Esophagus muscularis mucosa (tissue), 4 donors: ENCODE measurements at regions not wholly inside any gene's neighbourhood (a gene's known extent, or its start where the extent isn't known, plus 50 kb on each side); places are given as distances from the start of the nearest gene placed in this dataset.

Source experiments
- DNase-seq: peaks from one replicate; pipeline ENCODE4 v3.0.0-alpha.2; 2017; ENCODE audit errors: extremely low spot score
- H3K27ac ChIP-seq, 4 donors: fragments of 200-600 bp; sonication (generic); replicated peaks in 1 of 4; 1 replicate in 3 of 4; 2 replicates in 1 of 4; pipeline ENCODE4 v1.5.1; 2016 to 2019; ENCODE audit warnings: mild to moderate bottlenecking in 1 of 4
- H3K27me3 ChIP-seq, 4 donors: fragments of 200-600 bp; sonication (generic); one replicate each; pipeline versions ENCODE4 v1.5.1 to v1.6.0; 2016 to 2019
- H3K36me3 ChIP-seq, 4 donors: fragments of 200-600 bp; sonication (generic); one replicate each; pipeline ENCODE4 v1.5.1; 2016 to 2019
- H3K4me1 ChIP-seq, 4 donors: fragments of 200-600 bp; sonication (generic); one replicate each; pipeline ENCODE4 v1.5.1; 2016 to 2019
- H3K4me3 ChIP-seq, 4 donors: fragments of 200-600 bp; sonication (generic); 1 replicate in 2 of 4; 2 replicates in 2 of 4; pipeline ENCODE4 v1.5.1; 2016 to 2019; ENCODE audit warnings: mild to moderate bottlenecking in 4 of 4, moderate library complexity in 1 of 4
- H3K9me3 ChIP-seq, 4 donors: fragments of 200-600 bp; sonication (generic); 1 replicate in 3 of 4; 2 replicates in 1 of 4; pipeline ENCODE4 v1.5.1; 2016 to 2019
- CTCF ChIP-seq, 3 experiments: fragments of 200-600 bp in 2 of 3; fragments of 450-650 bp in 1 of 3; sonication (generic) in 2 of 3; IDR thresholded peaks; one replicate each; pipeline ENCODE4 v1.5.1; 2017 to 2019; ENCODE audit warnings: antibody characterized with exemption in 3 of 3, mild to moderate bottlenecking in 2 of 3, moderate library complexity in 1 of 3
- EP300 ChIP-seq: sonication (generic); formaldehyde crosslinking; IDR thresholded peaks from one replicate; pipeline ENCODE4 v1.6.1; 2017; ENCODE audit warnings: antibody characterized with exemption
- POLR2A ChIP-seq: fragments of 450-650 bp; IDR thresholded peaks from one replicate; pipeline ENCODE4 v1.6.1; 2017; ENCODE audit warnings: antibody characterized with exemption, moderate library complexity, mild to moderate bottlenecking, low read depth
- POLR2AphosphoS5 ChIP-seq, 2 donors: sonication (generic); formaldehyde crosslinking; IDR thresholded peaks; one replicate each; pipeline ENCODE4 v1.6.1; 2017; ENCODE audit warnings: antibody characterized with exemption in 2 of 2
- WGBS: methylation state at CpG from one replicate; pipeline ENCODE4 v1.1.5; 2018; 5-methylcytosine and 5-hydroxymethylcytosine counted together
- intact Hi-C: fragments of 100-400 bp; cut with DNase I; formaldehyde crosslinking; loops from one replicate; pipeline ENCODE4 v1.15.1; 2023

DNA sequence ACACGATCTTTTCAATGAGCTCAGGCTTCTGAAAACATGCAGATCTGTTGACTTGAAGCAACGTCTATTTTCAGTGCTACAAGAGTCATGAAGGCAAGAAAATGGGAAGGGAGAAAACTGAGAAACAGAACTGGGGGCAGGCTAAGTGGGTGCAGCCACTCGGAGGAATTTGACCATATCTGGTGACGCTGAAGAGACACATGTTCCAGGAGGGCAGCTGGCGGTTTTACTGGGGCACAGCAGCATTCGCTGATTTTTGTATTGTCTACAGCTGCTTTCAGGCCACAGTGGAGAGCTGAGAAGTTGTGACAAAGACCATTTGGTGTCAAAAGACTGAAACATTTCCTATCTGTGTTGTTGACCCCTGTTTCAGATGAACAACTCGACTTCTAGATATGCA is 103.0 kb upstream of the ELAC2 start:
- WGBS = 71% methylated on average over 7 of the region's 7 CpGs
- no peak for TF ChIP-seq POLR2AphosphoS5 (IDR thresholded peaks at IDR 0.05)
- TF ChIP-seq CTCF (IDR thresholded peaks at IDR 0.05) = no peak
- TF ChIP-seq POLR2A = no peak
- no peak for TF ChIP-seq EP300
- no peak overlapping the region for H3K4me3 ChIP-seq
- no peaks in the 10 kb centered on the region for H3K4me1 ChIP-seq
- no peaks in the 10 kb centered on the region for H3K27me3 ChIP-seq
- no peaks in the 10 kb centered on the region for H3K9me3 ChIP-seq
- H3K36me3 ChIP-seq = no peaks in the 10 kb centered on the region
- no peak for DNase-seq
- H3K27ac ChIP-seq = no peak overlapping the region
- intact Hi-C loops = no loop called here

DNA sequence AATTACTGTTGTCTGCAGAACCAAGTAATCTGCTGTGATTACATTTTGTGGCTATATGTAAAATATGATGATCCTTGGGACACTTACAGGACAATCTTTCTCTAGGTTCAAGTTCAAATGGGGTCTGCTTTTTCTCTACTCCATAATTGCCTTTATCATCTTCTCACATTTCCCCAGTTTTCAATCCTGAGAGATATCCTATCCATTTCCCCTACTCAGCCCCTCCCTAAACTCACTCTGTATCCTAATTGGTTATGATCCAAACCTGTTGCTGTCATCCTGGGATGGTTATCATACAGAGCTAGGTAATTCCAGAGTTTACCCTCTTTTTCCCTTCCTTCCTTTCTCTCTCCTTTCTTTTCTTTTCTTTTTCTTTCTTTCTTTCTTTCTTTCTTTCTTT is 100.5 kb upstream of the ELAC2 start:
- intact Hi-C loops = no loop called here
- Histone ChIP-seq H3K9me3 (no peaks in the 10 kb centered on the region), H3K4me3 (no peak overlapping the region), H3K27ac (no peak overlapping the region), H3K27me3 (peaks cover 0 to 14% (median under 1%) of the 10 kb centered on the region in 4 donors), H3K36me3 (no peaks in the 10 kb centered on the region), H3K4me1 (peaks cover 0 to 7% (median 5%) of the 10 kb centered on the region in 4 donors)
- DNase-seq = no peak
- no peak for TF ChIP-seq POLR2A
- no peak for TF ChIP-seq POLR2AphosphoS5 (IDR thresholded peaks at IDR 0.05)
- no peak for TF ChIP-seq CTCF (IDR thresholded peaks at IDR 0.05)
- no peak for TF ChIP-seq EP300

- H3K36me3 ChIP-seq = no peaks in the 10 kb centered on the region
- TF ChIP-seq POLR2A (no peak), EP300 (no peak), POLR2AphosphoS5 (IDR thresholded peaks at IDR 0.05) (no peak), CTCF (IDR thresholded peaks at IDR 0.05) (no peak)
- intact Hi-C loops = no loop called here
- H3K9me3 ChIP-seq = no peaks in the 10 kb centered on the region
- no peak overlapping the region for H3K4me3 ChIP-seq
- no peak for DNase-seq
- peaks cover 0 to 7% (median 5%) of the 10 kb centered on the region in 4 donors for H3K4me1 ChIP-seq
- H3K27ac ChIP-seq = no peak overlapping the region
- peaks cover 0 to 21% (median 2%) of the 10 kb centered on the region in 4 donors for H3K27me3 ChIP-seq
Observed at GRCh38 chr17:13117616-13118015, 99.8 kb upstream of the ELAC2 start.

DNA sequence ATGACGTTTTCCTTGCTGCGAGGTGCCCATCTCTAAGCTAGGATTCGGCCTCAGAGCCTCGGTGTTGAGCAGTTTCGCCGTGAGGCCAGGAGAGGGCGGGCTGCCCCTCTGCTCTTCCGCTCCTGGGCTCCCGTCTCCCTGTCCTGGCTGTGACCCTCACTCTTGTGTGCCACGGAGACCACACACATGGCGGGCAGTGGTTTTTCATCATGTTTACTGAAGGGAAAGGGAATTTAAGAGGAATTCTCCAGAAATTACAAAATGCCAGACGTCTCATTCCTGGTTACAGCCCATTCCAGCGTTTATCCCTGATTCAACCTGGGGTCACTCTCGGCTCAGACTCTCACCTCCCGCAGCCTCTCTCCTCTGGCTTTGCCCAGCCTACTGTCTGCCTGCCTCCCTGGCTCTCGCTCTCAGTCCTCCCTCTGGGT is 96.8 kb upstream of the ELAC2 start:
- intact Hi-C loops = no loop called here
- no peak for DNase-seq

More for the DNA sequence above, 96.8 kb upstream of the ELAC2 start:
- TF ChIP-seq POLR2A (no peak), POLR2AphosphoS5 (IDR thresholded peaks at IDR 0.05) (no peak), CTCF (IDR thresholded peaks at IDR 0.05) (peak in 2 of 3 experiments; percentile 36 to 58)
- H3K4me1 ChIP-seq = peaks cover 0 to 7% (median 5%) of the 10 kb centered on the region in 4 donors
- no peak overlapping the region for H3K27ac ChIP-seq
- peak overlapping the region in 2 of 4 donors; percentile 4 to 19 for H3K4me3 ChIP-seq
- H3K36me3 ChIP-seq = no peaks in the 10 kb centered on the region
- WGBS = 7% methylated on average over 16 of the region's 16 CpGs
- no peaks in the 10 kb centered on the region for H3K9me3 ChIP-seq
- peaks cover 0 to 39% (median 2%) of the 10 kb centered on the region in 4 donors for H3K27me3 ChIP-seq
